ENCODE measurements at regions not wholly inside any gene's neighbourhood (a gene's known extent, or its start where the extent isn't known, plus 50 kb on each side); places are given as distances from the start of the nearest gene placed in this dataset.
"Not testable (repeated sequence)": the region's sequence is repeated elsewhere in the genome, so short reads cannot be mapped to it uniquely, and the experiment has no call there.

GRCh38 chr6:27743787-27744186 is 168.4 kb downstream of the OR2B2 start:
- H3K36me3 Mint-ChIP-seq (ENCODE audit: insufficient read depth, unreplicated experiment) = no peaks in the 10 kb centered on the region
- POLR2A ChIA-PET = no interaction called here
- no peak for DNase-seq
- H3K4me1 ChIP-seq = no peaks in the 10 kb centered on the region
- no peaks in the 10 kb centered on the region for H3K27me3 Mint-ChIP-seq (ENCODE audit: insufficient read depth, unreplicated experiment)
- intact Hi-C loops (cut with micrococcal nuclease; ENCODE audit: unreplicated experiment) = no loop called here
- no peaks in the 10 kb centered on the region for H3K9me3 ChIP-seq
- no peak overlapping the region for H3K4me3 ChIP-seq (ENCODE audit: low read depth, low read length)
- H3K4me3 Mint-ChIP-seq (ENCODE audit: unreplicated experiment) = no peak overlapping the region
- H3K36me3 ChIP-seq (ENCODE audit: control insufficient read depth, insufficient read depth, low read length) = no peaks in the 10 kb centered on the region
- H3K4me1 Mint-ChIP-seq (ENCODE audit: low read depth, unreplicated experiment) = no peaks in the 10 kb centered on the region
- H3K27me3 ChIP-seq (replicated peaks; ENCODE audit: control insufficient read depth, insufficient read depth, low read length) = no peaks in the 10 kb centered on the region
- BruUV-seq (replicated peaks) = no TSS peak
- H3K9me3 Mint-ChIP-seq (ENCODE audit: unreplicated experiment) = no peaks in the 10 kb centered on the region
- no peak overlapping the region for H3K27ac Mint-ChIP-seq (ENCODE audit: unreplicated experiment)
- no peak for TF ChIP-seq CTCF (IDR thresholded peaks at IDR 0.05; ENCODE audit: insufficient read depth in 1 of 2, low read depth in 1 of 2, low read length in 1 of 2, severe bottlenecking in 1 of 2, unreplicated experiment in 1 of 2)
- CTCF ChIA-PET = no interaction called here

GRCh38 chr6:27742833-27743573 is 169.2 kb downstream of the OR2B2 start:
- no peak for DNase-seq
- no TSS peak for BruUV-seq (replicated peaks)
- Mint-ChIP-seq H3K9me3 (ENCODE audit: unreplicated experiment) (no peaks in the 10 kb centered on the region), H3K4me3 (ENCODE audit: unreplicated experiment) (no peak overlapping the region), H3K27ac (ENCODE audit: unreplicated experiment) (no peak overlapping the region), H3K27me3 (ENCODE audit: insufficient read depth, unreplicated experiment) (no peaks in the 10 kb centered on the region), H3K4me1 (ENCODE audit: low read depth, unreplicated experiment) (no peaks in the 10 kb centered on the region), H3K36me3 (ENCODE audit: insufficient read depth, unreplicated experiment) (no peaks in the 10 kb centered on the region)
- no peak overlapping the region for H3K4me3 ChIP-seq (ENCODE audit: low read depth, low read length)
- ChIA-PET CTCF (no interaction called here), POLR2A (no interaction called here)
- no peaks in the 10 kb centered on the region for H3K9me3 ChIP-seq
- no peaks in the 10 kb centered on the region for H3K27me3 ChIP-seq (replicated peaks; ENCODE audit: control insufficient read depth, insufficient read depth, low read length)
- no peaks in the 10 kb centered on the region for H3K36me3 ChIP-seq (ENCODE audit: control insufficient read depth, insufficient read depth, low read length)
- intact Hi-C loops (cut with micrococcal nuclease; ENCODE audit: unreplicated experiment) = no loop called here
- no peaks in the 10 kb centered on the region for H3K4me1 ChIP-seq
- no peak for TF ChIP-seq CTCF (IDR thresholded peaks at IDR 0.05; ENCODE audit: insufficient read depth in 1 of 2, low read depth in 1 of 2, low read length in 1 of 2, severe bottlenecking in 1 of 2, unreplicated experiment in 1 of 2)

GRCh38 chr6:27739902-27740301 is 172.3 kb downstream of the OR2B2 start:
- H3K36me3 Mint-ChIP-seq (ENCODE audit: insufficient read depth, unreplicated experiment); H3K4me3 ChIP-seq (ENCODE audit: low read depth, low read length); H3K4me1 Mint-ChIP-seq (ENCODE audit: low read depth, unreplicated experiment); POLR2A ChIA-PET; H3K27ac Mint-ChIP-seq (ENCODE audit: unreplicated experiment); DNase-seq; H3K27me3 ChIP-seq (replicated peaks; ENCODE audit: control insufficient read depth, insufficient read depth, low read length); H3K9me3 Mint-ChIP-seq (ENCODE audit: unreplicated experiment); H3K9me3 ChIP-seq; BruUV-seq (replicated peaks); H3K4me1 ChIP-seq; H3K27me3 Mint-ChIP-seq (ENCODE audit: insufficient read depth, unreplicated experiment); intact Hi-C loops (cut with micrococcal nuclease; ENCODE audit: unreplicated experiment); H3K4me3 Mint-ChIP-seq (ENCODE audit: unreplicated experiment); H3K36me3 ChIP-seq (ENCODE audit: control insufficient read depth, insufficient read depth, low read length): not testable (repeated sequence)
- CTCF ChIA-PET = interaction anchor here (1.1 kb wide), 1 partner anchor 123 kb away, joined by 3 read pairs; no protein-coding TSS in a partner anchor
